Stimulated activated effector memory CD8-positive, alpha-beta T cell treated with anti-CD3 and anti-CD28 coated beads, Interleukin-12 subunit alpha, Interleukin-12 subunit beta, amount 100 ng/mL, for 72 hours (primary cell): ENCODE measurements at regions not wholly inside any gene's neighbourhood (a gene's known extent, or its start where the extent isn't known, plus 50 kb on each side); places are given as distances from the start of the nearest gene placed in this dataset.

Experiments
- ATAC-seq: fragments of 150-1000 bp; cut with Tn5 transposase; 2 replicates; pipeline ENCODE4 v1.10.0; 2021
- DNase-seq, 2 donors: peaks; one replicate each; pipeline ENCODE4 v3.0.0; 2021 to 2022; ENCODE audit warnings: low spot score in 2 of 2
- H3K27ac Mint-ChIP-seq: one replicate; pipeline ENCODE4 v1.8.0; 2022; ENCODE audit warnings: mild to moderate bottlenecking, mixed read lengths
- H3K36me3 Mint-ChIP-seq: one replicate; pipeline ENCODE4 v1.8.0; 2022; ENCODE audit warnings: mild to moderate bottlenecking, mixed read lengths
- H3K4me1 Mint-ChIP-seq: one replicate; pipeline ENCODE4 v1.8.0; 2022; ENCODE audit warnings: mixed read lengths
- H3K4me3 Mint-ChIP-seq: one replicate; pipeline ENCODE4 v1.8.0; 2022; ENCODE audit warnings: mild to moderate bottlenecking, mixed read lengths
- H3K9me3 Mint-ChIP-seq: one replicate; pipeline ENCODE4 v1.8.0; 2022; ENCODE audit warnings: mixed read lengths

- Mint-ChIP-seq H3K4me1 (no peaks in the 10 kb centered on the region), H3K9me3 (peaks cover 10% of the 10 kb centered on the region), H3K4me3 (no peak overlapping the region), H3K36me3 (no peaks in the 10 kb centered on the region), H3K27ac (no peak overlapping the region)
- no peak for ATAC-seq
- DNase-seq = no peak
These were observed 294.0 kb upstream of the PLSCR5 start for GRCh38 chr3:146899171-146899570.

- H3K4me3 Mint-ChIP-seq = no peak overlapping the region
- H3K4me1 Mint-ChIP-seq = no peaks in the 10 kb centered on the region
- DNase-seq (no peak), ATAC-seq (no peak)
- no peak overlapping the region for H3K27ac Mint-ChIP-seq
- no peaks in the 10 kb centered on the region for H3K36me3 Mint-ChIP-seq
- H3K9me3 Mint-ChIP-seq = peaks cover 4% of the 10 kb centered on the region
These were observed 291.6 kb upstream of the PLSCR5 start for GRCh38 chr3:146896711-146897110.

- no peaks in the 10 kb centered on the region for H3K4me1 Mint-ChIP-seq
These were observed 290.0 kb upstream of the PLSCR5 start for GRCh38 chr3:146895026-146895749.

GRCh38 chr3:146894406-146894805 is 289.3 kb upstream of the PLSCR5 start:
- H3K4me3 Mint-ChIP-seq = no peak overlapping the region
- H3K36me3 Mint-ChIP-seq = no peaks in the 10 kb centered on the region
- H3K9me3 Mint-ChIP-seq = peaks cover 8% of the 10 kb centered on the region
- DNase-seq (no peak), ATAC-seq (no peak)
- no peak overlapping the region for H3K27ac Mint-ChIP-seq
- H3K4me1 Mint-ChIP-seq = no peaks in the 10 kb centered on the region

More at GRCh38 chr3:146895026-146895749, 290.0 kb upstream of the PLSCR5 start:
- Mint-ChIP-seq H3K4me3 (no peak overlapping the region), H3K27ac (no peak overlapping the region), H3K9me3 (peaks cover 5% of the 10 kb centered on the region), H3K36me3 (no peaks in the 10 kb centered on the region)
- ATAC-seq (no peak), DNase-seq (no peak)

- H3K4me1 Mint-ChIP-seq = no peaks in the 10 kb centered on the region
- H3K36me3 Mint-ChIP-seq = no peaks in the 10 kb centered on the region
- no peak overlapping the region for H3K27ac Mint-ChIP-seq
- peaks cover 8% of the 10 kb centered on the region for H3K9me3 Mint-ChIP-seq
- DNase-seq (no peak), ATAC-seq (no peak)
- H3K4me3 Mint-ChIP-seq = no peak overlapping the region
These were observed 286.9 kb upstream of the PLSCR5 start for GRCh38 chr3:146892041-146892440.

- peaks cover 22% of the 10 kb centered on the region for H3K9me3 Mint-ChIP-seq
- no peaks in the 10 kb centered on the region for H3K36me3 Mint-ChIP-seq
- H3K4me3 Mint-ChIP-seq = no peak overlapping the region
- ATAC-seq (no peak), DNase-seq (no peak)
- no peaks in the 10 kb centered on the region for H3K4me1 Mint-ChIP-seq
- no peak overlapping the region for H3K27ac Mint-ChIP-seq
These were observed 284.5 kb upstream of the PLSCR5 start for GRCh38 chr3:146889626-146890025.

GRCh38 chr3:146888176-146888575 is 283.0 kb upstream of the PLSCR5 start:
- ATAC-seq = no peak
- Mint-ChIP-seq H3K36me3 (no peaks in the 10 kb centered on the region), H3K4me3 (no peak overlapping the region), H3K9me3 (peaks cover 19% of the 10 kb centered on the region), H3K4me1 (no peaks in the 10 kb centered on the region), H3K27ac (no peak overlapping the region)
- DNase-seq = no peak

- H3K36me3 Mint-ChIP-seq = no peaks in the 10 kb centered on the region
- H3K9me3 Mint-ChIP-seq = peaks cover 19% of the 10 kb centered on the region
- ATAC-seq (no peak), DNase-seq (no peak)
- H3K4me1 Mint-ChIP-seq = no peaks in the 10 kb centered on the region
- H3K4me3 Mint-ChIP-seq = no peak overlapping the region
- H3K27ac Mint-ChIP-seq = no peak overlapping the region
These were observed 279.6 kb upstream of the PLSCR5 start for GRCh38 chr3:146884721-146885120.

- Mint-ChIP-seq H3K4me3 (no peak overlapping the region), H3K36me3 (no peaks in the 10 kb centered on the region), H3K4me1 (no peaks in the 10 kb centered on the region), H3K27ac (no peak overlapping the region), H3K9me3 (peaks cover 19% of the 10 kb centered on the region)
- ATAC-seq (no peak), DNase-seq (no peak)
These were observed 279.1 kb upstream of the PLSCR5 start for GRCh38 chr3:146884296-146884695.

- H3K36me3 Mint-ChIP-seq = no peaks in the 10 kb centered on the region
- H3K9me3 Mint-ChIP-seq = peaks cover 19% of the 10 kb centered on the region
These were observed 278.1 kb upstream of the PLSCR5 start for GRCh38 chr3:146883288-146883687.

GRCh38 chr3:146881966-146882760 is 277.0 kb upstream of the PLSCR5 start:
- Mint-ChIP-seq H3K4me3 (no peak overlapping the region), H3K36me3 (no peaks in the 10 kb centered on the region), H3K4me1 (no peaks in the 10 kb centered on the region), H3K9me3 (peaks cover 19% of the 10 kb centered on the region), H3K27ac (no peak overlapping the region)
- ATAC-seq (no peak), DNase-seq (no peak)

More at GRCh38 chr3:146883288-146883687, 278.1 kb upstream of the PLSCR5 start:
- H3K4me3 Mint-ChIP-seq = no peak overlapping the region
- ATAC-seq = no peak
- H3K4me1 Mint-ChIP-seq = no peaks in the 10 kb centered on the region
- DNase-seq = no peak
- no peak overlapping the region for H3K27ac Mint-ChIP-seq

GRCh38 chr3:146881356-146881755 is 276.2 kb upstream of the PLSCR5 start:
- H3K4me1 Mint-ChIP-seq = no peaks in the 10 kb centered on the region
- DNase-seq (no peak), ATAC-seq (no peak)
- H3K27ac Mint-ChIP-seq = no peak overlapping the region
- H3K4me3 Mint-ChIP-seq = no peak overlapping the region
- peaks cover 18% of the 10 kb centered on the region for H3K9me3 Mint-ChIP-seq
- no peaks in the 10 kb centered on the region for H3K36me3 Mint-ChIP-seq

- Mint-ChIP-seq H3K4me3 (no peak overlapping the region), H3K27ac (no peak overlapping the region), H3K4me1 (no peaks in the 10 kb centered on the region), H3K36me3 (no peaks in the 10 kb centered on the region), H3K9me3 (peaks cover 33% of the 10 kb centered on the region)
- DNase-seq = no peak
- no peak for ATAC-seq
These were observed 268.6 kb upstream of the PLSCR5 start for GRCh38 chr3:146873748-146874147.

- no peaks in the 10 kb centered on the region for H3K4me1 Mint-ChIP-seq
- H3K4me3 Mint-ChIP-seq = no peak overlapping the region
- no peak for ATAC-seq
- H3K9me3 Mint-ChIP-seq = peaks cover 9% of the 10 kb centered on the region
- no peak for DNase-seq
- no peak overlapping the region for H3K27ac Mint-ChIP-seq
- H3K36me3 Mint-ChIP-seq = no peaks in the 10 kb centered on the region
These were observed 260.1 kb upstream of the PLSCR5 start for GRCh38 chr3:146865175-146865755.

- no peak overlapping the region for H3K27ac Mint-ChIP-seq
- H3K4me1 Mint-ChIP-seq = no peaks in the 10 kb centered on the region
- H3K4me3 Mint-ChIP-seq = no peak overlapping the region
- H3K9me3 Mint-ChIP-seq = peaks cover 11% of the 10 kb centered on the region
- ATAC-seq = no peak
- no peaks in the 10 kb centered on the region for H3K36me3 Mint-ChIP-seq
- DNase-seq = no peak
These were observed 256.1 kb upstream of the PLSCR5 start for GRCh38 chr3:146861262-146861661.

GRCh38 chr3:146854523-146854922 is 249.4 kb upstream of the PLSCR5 start:
- Mint-ChIP-seq H3K4me1 (no peaks in the 10 kb centered on the region), H3K4me3 (no peak overlapping the region)

More at GRCh38 chr3:146854523-146854922, 249.4 kb upstream of the PLSCR5 start:
- no peak for DNase-seq
- ATAC-seq = no peak
- H3K36me3 Mint-ChIP-seq = no peaks in the 10 kb centered on the region
- no peak overlapping the region for H3K27ac Mint-ChIP-seq
- H3K9me3 Mint-ChIP-seq = peaks cover 18% of the 10 kb centered on the region
